Endothelial cell of umbilical vein (primary cell): ENCODE measurements at regions not wholly inside any gene's neighbourhood (a gene's known extent, or its start where the extent isn't known, plus 50 kb on each side); places are given as distances from the start of the nearest gene placed in this dataset.

Source experiments
- CTCF ChIP-seq, 2 donors: IDR thresholded peaks; 1 replicate in 1 of 2; 2 replicates in 1 of 2; pipeline ENCODE4 v1.5.1; 2011; ENCODE audit warnings: low read length in 2 of 2, mild to moderate bottlenecking in 2 of 2, moderate library complexity in 2 of 2, control low read depth in 1 of 2, inconsistent platforms in 1 of 2, low read depth in 1 of 2; ENCODE audit not compliant: insufficient read depth in 1 of 2; ENCODE audit errors: extremely low read depth in 1 of 2
- EZH2 ChIP-seq: IDR thresholded peaks from 2 replicates; pipeline ENCODE4 v1.6.1; 2012; ENCODE audit warnings: borderline replicate concordance, low read depth, mild to moderate bottlenecking, moderate library complexity, low read length, inconsistent platforms; ENCODE audit not compliant: severe bottlenecking
- FOS ChIP-seq: IDR thresholded peaks from 2 replicates; pipeline ENCODE4 v1.6.1; 2011; ENCODE audit warnings: mild to moderate bottlenecking, low read length, moderate library complexity, borderline replicate concordance; ENCODE audit not compliant: insufficient read depth
- GATA2 ChIP-seq: IDR thresholded peaks from 2 replicates; pipeline ENCODE4 v1.7.0; 2011; ENCODE audit warnings: low read depth, mild to moderate bottlenecking, moderate library complexity, mixed read lengths, low read length; ENCODE audit not compliant: insufficient read length, insufficient read depth
- MAX ChIP-seq: IDR thresholded peaks from 2 replicates; pipeline ENCODE4 v1.6.1; 2011; ENCODE audit not compliant: insufficient read depth, insufficient read length
- MYC ChIP-seq: IDR thresholded peaks from one replicate; pipeline ENCODE4 v1.6.1; 2011; ENCODE audit warnings: mild to moderate bottlenecking, low read depth, low read length
- POLR2A ChIP-seq: IDR thresholded peaks from 2 replicates; pipeline ENCODE4 v1.6.1; 2012; ENCODE audit warnings: low read depth, mild to moderate bottlenecking, control low read depth, low read length
- POLR2AphosphoS5 ChIP-seq: IDR thresholded peaks from 2 replicates; pipeline ENCODE4 v1.6.1; 2012; ENCODE audit warnings: low read depth, mild to moderate bottlenecking, control low read depth, low read length, moderate library complexity; ENCODE audit not compliant: insufficient read depth

- TF ChIP-seq CTCF (IDR thresholded peaks at IDR 0.05; ENCODE audit: extremely low read depth in 1 of 2, insufficient read depth in 1 of 2, low read depth in 1 of 2, low read length in 2 of 2) = no peak
- TF ChIP-seq POLR2A = no peak
- TF ChIP-seq EZH2 = no peak
- no peak for TF ChIP-seq MAX
- TF ChIP-seq FOS = no peak
- TF ChIP-seq POLR2AphosphoS5 = no peak
- TF ChIP-seq MYC = no peak
- no peak for TF ChIP-seq GATA2
Observed at GRCh38 chr13:68584776-68585175, 1354.6 kb upstream of the PCDH9 start.
